ENCODE measurements at regions not wholly inside any gene's neighbourhood (a gene's known extent, or its start where the extent isn't known, plus 50 kb on each side); places are given as distances from the start of the nearest gene placed in this dataset.

DNA sequence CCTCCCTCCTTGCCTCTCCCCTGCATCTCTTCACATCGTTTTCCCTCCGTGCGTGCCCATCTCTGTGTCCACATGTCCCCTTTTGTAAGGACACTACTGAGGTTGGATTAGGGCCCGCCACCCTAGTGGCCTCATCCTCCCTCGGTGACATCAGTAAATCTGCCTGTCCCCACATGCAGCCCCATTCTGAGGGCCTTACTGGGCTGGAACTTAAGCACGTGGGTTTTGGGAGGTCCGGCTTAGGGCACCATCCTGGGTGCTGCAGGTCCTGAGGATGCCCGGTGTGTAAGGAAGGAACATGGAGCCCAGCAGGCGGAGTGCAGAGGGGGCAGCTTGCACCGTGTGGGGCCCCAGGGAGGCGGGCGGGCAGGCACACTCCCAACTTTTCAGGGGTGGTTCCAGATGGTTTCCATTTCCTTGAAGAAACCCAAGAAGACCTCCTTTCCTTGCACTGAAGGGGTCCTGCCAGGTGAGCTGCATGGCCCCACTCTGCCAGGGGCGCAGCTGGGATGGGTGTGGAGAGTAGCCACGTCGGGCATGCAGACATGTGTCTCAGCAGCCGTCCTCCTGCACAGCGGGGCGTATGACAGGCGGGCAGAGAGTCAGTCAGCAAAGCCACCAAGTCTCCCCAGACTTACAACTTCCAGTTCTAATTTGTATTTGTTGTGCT lies 329.9 kb downstream of the QKI start:
- TF ChIP-seq CTCF (IDR thresholded peaks at IDR 0.05; ENCODE audit: insufficient read depth, low read depth, low read length) (no peak), EZH2 (IDR thresholded peaks at IDR 0.05; ENCODE audit: insufficient read depth, low read length) (no peak)
